ENCODE measurements at regions not wholly inside any gene's neighbourhood (a gene's known extent, or its start where the extent isn't known, plus 50 kb on each side); places are given as distances from the start of the nearest gene placed in this dataset.

- Histone ChIP-seq H3K27ac (ENCODE audit: insufficient read depth, low read length) (no peak overlapping the region), H3K4me2 (ENCODE audit: low read depth, low read length) (no peak overlapping the region), H3K4me1 (ENCODE audit: control insufficient read depth, insufficient read depth, low read length) (no peaks in the 10 kb centered on the region), H3K27me3 (ENCODE audit: control insufficient read depth, insufficient read depth, low read length) (no peaks in the 10 kb centered on the region), H3K9me1 (ENCODE audit: insufficient read depth, low read length) (no peaks in the 10 kb centered on the region), H4K91ac (ENCODE audit: insufficient read depth, low read depth, low read length) (no peak overlapping the region), H4K20me1 (ENCODE audit: insufficient read depth, low read length) (no peaks in the 10 kb centered on the region), H2BK15ac (ENCODE audit: low read depth, low read length) (no peak overlapping the region), H3K4ac (ENCODE audit: low read depth, low read length) (no peak overlapping the region), H3K18ac (ENCODE audit: low read depth, low read length) (no peak overlapping the region), H2AK9ac (replicated peaks; ENCODE audit: low read depth, low read length, poor library complexity) (no peak overlapping the region), H2BK20ac (ENCODE audit: low read depth, low read length) (no peak overlapping the region), H2AFZ (replicated peaks; ENCODE audit: low read length, poor library complexity) (no peak overlapping the region), H2BK5ac (ENCODE audit: low read depth, low read length, poor library complexity, severe bottlenecking) (no peak overlapping the region), H4K5ac (ENCODE audit: low read depth, low read length) (no peak overlapping the region), H3K79me1 (ENCODE audit: low read depth in 1 of 2, low read length in 2 of 2) (no peaks in the 10 kb centered on the region), H4K8ac (ENCODE audit: low read depth in 2 of 2, low read length in 2 of 2) (no peak overlapping the region), H3K14ac (replicated peaks; ENCODE audit: low read depth, low read length) (no peak overlapping the region), H2BK120ac (ENCODE audit: low read depth, low read length) (no peak overlapping the region), H3K9ac (ENCODE audit: low read depth, low read length) (no peak overlapping the region), H3K23ac (ENCODE audit: low read depth, low read length) (no peak overlapping the region), H3K56ac (ENCODE audit: extremely low read depth, insufficient read depth, low read length) (no peak overlapping the region), H3K36me3 (ENCODE audit: control insufficient read depth, insufficient read depth, low read length) (no peaks in the 10 kb centered on the region), H3K9me3 (ENCODE audit: control insufficient read depth, insufficient read depth, low read length) (peaks cover 16% of the 10 kb centered on the region; the same call in 1 of the 2 replicates), H3K4me3 (ENCODE audit: insufficient read depth, low read depth, low read length) (no peak overlapping the region), H2AK5ac (ENCODE audit: low read depth, low read length) (no peak overlapping the region)
- POLR2A ChIA-PET (ENCODE audit: unreplicated experiment) = no interaction called here
- CTCF ChIA-PET = no interaction called here
- BruUV-seq (replicated peaks) = no TSS peak
- TF ChIP-seq BHLHE40 (IDR thresholded peaks at IDR 0.05; ENCODE audit: low read depth, low read length) = no peak
- ATAC-seq (ENCODE audit: low read depth) = no peak
- in situ Hi-C loops (cut with MboI; ENCODE audit: low sequenced_read_pairs) (no loop called here), dilution Hi-C loops (cut with HindIII; ENCODE audit: low sequenced_read_pairs, unreplicated experiment) (no loop called here), intact Hi-C loops (cut with micrococcal nuclease) (no loop called here)
- no peak for DNase-seq
- WGBS, 2 experiments (ENCODE audit: extremely low coverage in 2 of 2, insufficient read length in 1 of 2) = 80% methylated on average over 1 of the region's 7 CpGs; no CpG with 5 or more reads in 1 of the 2 experiments
Measured at GRCh38 chr6:120785459-120786086, 548.7 kb downstream of the TBC1D32 start.

Data from IMR-90 (cell line).